ENCODE measurements at regions not wholly inside any gene's neighbourhood (a gene's known extent, or its start where the extent isn't known, plus 50 kb on each side); places are given as distances from the start of the nearest gene placed in this dataset.

DNA sequence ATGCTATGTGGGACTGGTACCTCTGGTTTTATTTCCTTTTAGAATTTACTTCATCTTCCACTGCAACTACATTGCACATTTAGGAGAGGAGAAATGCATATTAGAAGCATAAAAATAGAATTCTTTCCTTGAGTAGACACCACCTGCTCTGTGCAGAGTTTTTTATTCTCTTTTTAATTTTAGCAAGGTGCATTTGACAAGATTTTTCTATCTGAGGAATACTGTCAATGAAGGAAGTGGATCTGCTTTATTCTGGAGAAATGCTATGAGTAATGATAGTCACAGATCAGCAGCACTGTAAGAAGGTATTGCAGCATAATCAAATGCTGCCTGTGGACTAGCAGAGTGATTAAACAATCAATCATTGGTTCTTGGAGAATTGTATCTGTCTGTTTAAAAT is 1038.3 kb downstream of the RAPGEF2 start:
- Histone ChIP-seq H3K4me3 (ENCODE audit: low read depth, low read length, poor library complexity, severe bottlenecking) (no peak overlapping the region), H3K4me1 (ENCODE audit: insufficient read depth, low read length, poor library complexity, severe bottlenecking) (no peaks in the 10 kb centered on the region), H3K27ac (ENCODE audit: low read depth, low read length, poor library complexity, severe bottlenecking) (no peak overlapping the region), H3K27me3 (replicated peaks; ENCODE audit: insufficient read depth, low read depth, low read length, poor library complexity) (no peaks in the 10 kb centered on the region), H3K36me3 (ENCODE audit: insufficient read depth, low read length, poor library complexity, severe bottlenecking) (no peaks in the 10 kb centered on the region), H3K9me3 (ENCODE audit: low read depth, low read length, poor library complexity, severe bottlenecking) (no peaks in the 10 kb centered on the region)
- TF ChIP-seq, protein P1, sequence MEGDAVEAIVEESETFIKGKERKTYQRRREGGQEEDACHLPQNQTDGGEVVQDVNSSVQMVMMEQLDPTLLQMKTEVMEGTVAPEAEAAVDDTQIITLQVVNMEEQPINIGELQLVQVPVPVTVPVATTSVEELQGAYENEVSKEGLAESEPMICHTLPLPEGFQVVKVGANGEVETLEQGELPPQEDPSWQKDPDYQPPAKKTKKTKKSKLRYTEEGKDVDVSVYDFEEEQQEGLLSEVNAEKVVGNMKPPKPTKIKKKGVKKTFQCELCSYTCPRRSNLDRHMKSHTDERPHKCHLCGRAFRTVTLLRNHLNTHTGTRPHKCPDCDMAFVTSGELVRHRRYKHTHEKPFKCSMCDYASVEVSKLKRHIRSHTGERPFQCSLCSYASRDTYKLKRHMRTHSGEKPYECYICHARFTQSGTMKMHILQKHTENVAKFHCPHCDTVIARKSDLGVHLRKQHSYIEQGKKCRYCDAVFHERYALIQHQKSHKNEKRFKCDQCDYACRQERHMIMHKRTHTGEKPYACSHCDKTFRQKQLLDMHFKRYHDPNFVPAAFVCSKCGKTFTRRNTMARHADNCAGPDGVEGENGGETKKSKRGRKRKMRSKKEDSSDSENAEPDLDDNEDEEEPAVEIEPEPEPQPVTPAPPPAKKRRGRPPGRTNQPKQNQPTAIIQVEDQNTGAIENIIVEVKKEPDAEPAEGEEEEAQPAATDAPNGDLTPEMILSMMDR (conservative IDR thresholded peaks at IDR 0.05; ENCODE audit: low read depth, low read length): no peak
- no peak for TF ChIP-seq EZH2 (IDR thresholded peaks at IDR 0.05; ENCODE audit: borderline replicate concordance, low read depth, low read length, poor library complexity, severe bottlenecking)
- intact Hi-C loops (cut with micrococcal nuclease; ENCODE audit: unreplicated experiment): no loop called here
- ChIA-PET CTCF (no interaction called here), POLR2A (ENCODE audit: low non-redundant PET) (no interaction called here)
- no TSS peak for BruUV-seq (replicated peaks)
- no peak for DNase-seq (ENCODE audit: low spot score)

DNA sequence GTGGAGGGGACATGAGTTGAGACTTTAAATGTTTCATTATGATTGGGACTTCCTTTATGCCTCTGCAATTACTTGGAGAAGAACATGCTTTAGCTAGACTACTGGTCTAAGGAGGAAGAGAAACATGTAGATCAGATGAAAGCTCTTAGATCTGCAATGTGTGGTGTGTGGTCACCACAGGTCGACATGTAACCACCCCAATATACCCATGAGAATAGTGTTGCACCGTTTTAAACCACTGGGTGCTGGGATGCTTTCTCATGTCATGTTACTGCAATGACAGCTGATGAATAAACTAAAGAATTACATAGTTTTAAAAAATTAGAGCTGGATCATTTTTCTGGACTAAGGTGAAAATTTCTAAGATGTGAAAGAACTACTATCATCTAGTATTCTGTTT is 1039.7 kb downstream of the RAPGEF2 start:
- BruUV-seq (replicated peaks): no TSS peak
- POLR2A ChIA-PET (ENCODE audit: low non-redundant PET): no interaction called here
- CTCF ChIA-PET: no interaction called here

DNA sequence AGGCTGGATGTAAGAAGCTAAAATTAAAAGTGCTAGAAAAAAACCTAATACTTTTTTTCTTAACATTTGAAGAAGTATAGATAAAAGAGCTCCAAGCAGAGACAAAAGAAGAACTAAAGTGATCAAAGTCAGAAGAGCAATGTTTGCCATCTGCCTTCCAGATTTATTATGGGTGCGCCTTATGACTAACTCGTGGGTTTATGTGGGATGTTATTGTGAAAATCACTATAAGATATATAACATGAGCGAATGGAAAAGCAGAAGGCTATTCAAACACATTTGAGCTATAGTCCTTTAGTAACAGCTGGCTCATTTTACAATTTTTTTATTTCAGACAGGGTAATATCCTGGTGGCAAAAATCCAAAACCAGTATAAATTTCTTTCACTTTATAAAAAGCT is 1040.7 kb downstream of the RAPGEF2 start:
- intact Hi-C loops (cut with micrococcal nuclease; ENCODE audit: unreplicated experiment): no loop called here
- ChIA-PET POLR2A (ENCODE audit: low non-redundant PET) (no interaction called here), CTCF (no interaction called here)
- H3K27me3 ChIP-seq (replicated peaks; ENCODE audit: insufficient read depth, low read depth, low read length, poor library complexity): no peaks in the 10 kb centered on the region
- no peak overlapping the region for H3K27ac ChIP-seq (ENCODE audit: low read depth, low read length, poor library complexity, severe bottlenecking)
- H3K4me3 ChIP-seq (ENCODE audit: low read depth, low read length, poor library complexity, severe bottlenecking): no peak overlapping the region
- no peaks in the 10 kb centered on the region for H3K9me3 ChIP-seq (ENCODE audit: low read depth, low read length, poor library complexity, severe bottlenecking)
- no peaks in the 10 kb centered on the region for H3K36me3 ChIP-seq (ENCODE audit: insufficient read depth, low read length, poor library complexity, severe bottlenecking)
- DNase-seq (ENCODE audit: low spot score): no peak
- TF ChIP-seq EZH2 (IDR thresholded peaks at IDR 0.05; ENCODE audit: borderline replicate concordance, low read depth, low read length, poor library complexity, severe bottlenecking): no peak
- TF ChIP-seq, protein P1 (conservative IDR thresholded peaks at IDR 0.05; ENCODE audit: low read depth, low read length): no peak
- no peaks in the 10 kb centered on the region for H3K4me1 ChIP-seq (ENCODE audit: insufficient read depth, low read length, poor library complexity, severe bottlenecking)
- no TSS peak for BruUV-seq (replicated peaks)

More for the DNA sequence above, 1039.7 kb downstream of the RAPGEF2 start:
- Histone ChIP-seq H3K36me3 (ENCODE audit: insufficient read depth, low read length, poor library complexity, severe bottlenecking) (no peaks in the 10 kb centered on the region), H3K4me1 (ENCODE audit: insufficient read depth, low read length, poor library complexity, severe bottlenecking) (no peaks in the 10 kb centered on the region), H3K4me3 (ENCODE audit: low read depth, low read length, poor library complexity, severe bottlenecking) (no peak overlapping the region), H3K27ac (ENCODE audit: low read depth, low read length, poor library complexity, severe bottlenecking) (no peak overlapping the region), H3K27me3 (replicated peaks; ENCODE audit: insufficient read depth, low read depth, low read length, poor library complexity) (no peaks in the 10 kb centered on the region), H3K9me3 (ENCODE audit: low read depth, low read length, poor library complexity, severe bottlenecking) (no peaks in the 10 kb centered on the region)
- intact Hi-C loops (cut with micrococcal nuclease; ENCODE audit: unreplicated experiment): no loop called here
- TF ChIP-seq EZH2 (IDR thresholded peaks at IDR 0.05; ENCODE audit: borderline replicate concordance, low read depth, low read length, poor library complexity, severe bottlenecking): no peak
- TF ChIP-seq, protein P1 (conservative IDR thresholded peaks at IDR 0.05; ENCODE audit: low read depth, low read length): no peak
- DNase-seq (ENCODE audit: low spot score): no peak

Data from A673 (cell line).